GM12878 (cell line): ENCODE measurements at regions not wholly inside any gene's neighbourhood (a gene's known extent, or its start where the extent isn't known, plus 50 kb on each side); places are given as distances from the start of the nearest gene placed in this dataset.

Source experiments
- ATAC-seq: fragments of 200-7000 bp; cut with Tn5 transposase; 3 replicates; pipeline ENCODE4 v1.9.1; 2020; ENCODE audit warnings: mild to moderate bottlenecking, moderate library complexity
- BruUV-seq: library from RNA; stranded (reverse); fragments of 400-500 nt; replicated peaks from 2 replicates; lab custom pipeline; 2021; lab: Mats Ljungman, UMichigan
- CTCF ChIA-PET: fragments of 300-600 bp; sonication (Branson Sonifier 250); formaldehyde crosslinking; extraction: SDS; loops from one replicate; lab custom pipeline; 2021; ENCODE audit warnings: inconsistent platforms; lab: Yijun Ruan, JAX
- POLR2A ChIA-PET: fragments of 350-600 bp; formaldehyde crosslinking; extraction: SDS; loops from one replicate; lab custom pipeline; 2021; ENCODE audit warnings: inconsistent platforms; lab: Charles Lee
- RAD21 ChIA-PET: fragments of 300-600 bp; sonication (Branson Sonifier 250); formaldehyde crosslinking; loops from one replicate; lab custom pipeline; 2023; ENCODE audit warnings: antibody characterized with exemption; ENCODE audit not compliant: unreplicated experiment; lab: Charles Lee
- SMC1A ChIA-PET: fragments of 300-600 bp; sonication (Branson Sonifier 250); formaldehyde crosslinking; loops from one replicate; lab custom pipeline; 2023; ENCODE audit not compliant: unreplicated experiment, uncharacterized antibody; lab: Charles Lee
- DNase-seq: peaks from one replicate; pipeline ENCODE4 v3.0.0-alpha.2; 2011; ENCODE audit warnings: low read depth, low spot score
- FAIRE-seq: peaks from 3 replicates; lab custom pipeline; 2011; peaks lifted over from hg19 to GRCh38; lab: Jason Lieb, UNC
- H2AFZ ChIP-seq: 2 replicates; pipeline ENCODE4 v1.6.0; 2011; ENCODE audit warnings: low read depth, low read length, control low read depth; ENCODE audit not compliant: control insufficient read depth
- H3K27ac ChIP-seq: 2 replicates; pipeline ENCODE4 v1.5.1; 2011; ENCODE audit warnings: control low read depth; ENCODE audit not compliant: control insufficient read depth, insufficient read depth
- H3K27me3 ChIP-seq, 2 experiments: replicated peaks in 1 of 2; 2 replicates each; pipeline versions ENCODE4 v1.6.0 to v1.6.1; 2011; ENCODE audit warnings: low read length in 1 of 2; ENCODE audit not compliant: control insufficient read depth in 2 of 2, insufficient read depth in 2 of 2
- H3K36me3 ChIP-seq, 2 experiments: 2 replicates each; pipeline ENCODE4 v1.5.1; 2011; ENCODE audit warnings: low read length in 1 of 2; ENCODE audit not compliant: control insufficient read depth in 2 of 2, insufficient read depth in 2 of 2
- H3K4me1 ChIP-seq: 2 replicates; pipeline ENCODE4 v1.6.1; 2011; ENCODE audit warnings: mild to moderate bottlenecking, low read length, moderate library complexity, mixed read lengths; ENCODE audit not compliant: control insufficient read depth, insufficient read depth
- H3K4me2 ChIP-seq: 2 replicates; pipeline ENCODE4 v1.6.0; 2011; ENCODE audit warnings: control low read depth; ENCODE audit not compliant: control insufficient read depth, insufficient read depth
- H3K4me3 ChIP-seq: fragments of 200-600 bp; sonication (generic); 2 replicates; pipeline ENCODE4 v1.5.1; 2016
- H3K79me2 ChIP-seq: 2 replicates; pipeline ENCODE4 v1.6.0; 2011; ENCODE audit warnings: low read length; ENCODE audit not compliant: control insufficient read depth, insufficient read depth
- H3K9ac ChIP-seq: 2 replicates; pipeline ENCODE4 v1.8.0; 2011; ENCODE audit warnings: low read length, control low read depth, mixed read lengths; ENCODE audit not compliant: control insufficient read depth, insufficient read depth
- H3K9me3 ChIP-seq: replicated peaks from 3 replicates; pipeline ENCODE4 v1.5.1; 2011; ENCODE audit warnings: mild to moderate bottlenecking, low read length; ENCODE audit not compliant: control insufficient read depth, insufficient read depth
- H4K20me1 ChIP-seq: 2 replicates; pipeline ENCODE4 v1.6.0; 2011; ENCODE audit not compliant: control insufficient read depth, insufficient read depth
- HDGF ChIP-seq: fragments of 450-650 bp; IDR thresholded peaks from 2 replicates; pipeline ENCODE4 v1.6.1; 2016; ENCODE audit warnings: antibody characterized with exemption
- MEF2B ChIP-seq: fragments of 450-650 bp; IDR thresholded peaks from 2 replicates; pipeline ENCODE4 v1.6.1; 2018; ENCODE audit warnings: mild to moderate bottlenecking, moderate library complexity; ENCODE audit not compliant: partially characterized antibody, poor library complexity, severe bottlenecking
- PAX8 ChIP-seq: fragments of 450-650 bp; IDR thresholded peaks from 2 replicates; pipeline ENCODE4 v1.6.1; 2017; ENCODE audit warnings: mild to moderate bottlenecking, moderate library complexity
- RCOR1 ChIP-seq: conservative IDR thresholded peaks from 2 replicates; pipeline ENCODE4 v1.6.1; 2012; ENCODE audit warnings: low read depth, low read length, improper control_type of control experiment
- TAF1 ChIP-seq: IDR thresholded peaks from 2 replicates; pipeline ENCODE4 v1.6.1; 2011; ENCODE audit warnings: mild to moderate bottlenecking, low read depth, low read length, borderline replicate concordance
- TBL1XR1 ChIP-seq: IDR thresholded peaks from 2 replicates; pipeline ENCODE4 v1.6.1; 2012; ENCODE audit warnings: low read depth, low read length, improper control_type of control experiment
- WGBS: methylation state at CpG from one replicate; pipeline ENCODE4 v1.1.6; 2016; ENCODE audit warnings: low lambda C conversion rate; ENCODE audit not compliant: insufficient replicate concordance, insufficient coverage; ENCODE audit errors: missing lambda C conversion rate; 5-methylcytosine and 5-hydroxymethylcytosine counted together
- in situ Hi-C: fragments of 300-500 bp; cut with MboI; formaldehyde crosslinking; loops from 9 replicates; pipeline ENCODE4 v1.14.3; 2018; ENCODE audit warnings: mixed read lengths
- intact Hi-C: fragments of 100-400 bp; cut with micrococcal nuclease; formaldehyde crosslinking; loops from one replicate; pipeline ENCODE4 v1.14.2; 2022; ENCODE audit not compliant: unreplicated experiment
- TF ChIP-seq, protein P1 (sequence below): fragments of 450-650 bp; IDR thresholded peaks from 2 replicates; pipeline ENCODE4 v1.6.1; 2017; ENCODE audit warnings: mild to moderate bottlenecking, moderate library complexity
- TF ChIP-seq, protein P2 (sequence below): fragments of 150-350 bp; IDR thresholded peaks from 2 replicates; pipeline ENCODE4 v1.6.1; 2016; ENCODE audit warnings: low read depth, low read length
- TF ChIP-seq, protein P3 (sequence below): fragments of 450-650 bp; IDR thresholded peaks from 2 replicates; pipeline ENCODE4 v1.6.1; 2016; ENCODE audit warnings: mild to moderate bottlenecking, moderate library complexity, borderline replicate concordance

DNA sequence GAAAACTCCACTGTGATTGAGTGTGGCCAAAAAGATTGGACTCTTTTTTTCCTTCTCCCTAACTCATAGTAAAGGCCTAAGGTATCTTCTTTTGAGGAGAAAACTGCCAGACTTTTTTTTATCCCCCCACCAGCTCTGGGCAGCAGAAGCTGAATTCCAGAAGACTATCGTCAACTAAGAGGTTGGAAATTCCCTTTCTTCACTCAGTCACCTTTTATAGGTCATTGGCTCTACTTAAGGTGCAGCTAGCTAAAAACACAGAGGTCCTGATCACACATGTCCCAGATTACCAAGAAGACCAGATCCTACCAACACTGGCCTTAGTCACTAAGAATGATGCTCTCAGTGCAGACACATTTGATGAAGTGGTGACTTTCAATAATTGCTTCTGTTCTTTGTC is 1441.2 kb downstream of the PLA2G4A start:
- POLR2A ChIA-PET: no interaction called here
- WGBS: 25% methylated on average over 1 of the region's 1 CpG
- DNase-seq: no peak

More for the DNA sequence above, 1441.2 kb downstream of the PLA2G4A start:
- ATAC-seq (no peak), FAIRE-seq (no peak)
- ChIA-PET RAD21 (no interaction called here), SMC1A (no interaction called here), CTCF (no interaction called here)
- Histone ChIP-seq H3K27ac (no peak overlapping the region), H3K4me1 (no peaks in the 10 kb centered on the region), H2AFZ (no peak overlapping the region), H3K4me3 (no peak overlapping the region), H3K9ac (no peak overlapping the region), H3K36me3 (no peaks in the 10 kb centered on the region), H4K20me1 (no peaks in the 10 kb centered on the region), H3K4me2 (no peak overlapping the region), H3K9me3 (no peaks in the 10 kb centered on the region), H3K79me2 (no peaks in the 10 kb centered on the region), H3K27me3 (no peaks in the 10 kb centered on the region)
- BruUV-seq: no TSS peak
- intact Hi-C loops: no loop called here
- TF ChIP-seq MEF2B: no peak
- no peak for TF ChIP-seq TAF1
- TF ChIP-seq HDGF: no peak
- no peak for TF ChIP-seq TBL1XR1
- TF ChIP-seq, protein P1, sequence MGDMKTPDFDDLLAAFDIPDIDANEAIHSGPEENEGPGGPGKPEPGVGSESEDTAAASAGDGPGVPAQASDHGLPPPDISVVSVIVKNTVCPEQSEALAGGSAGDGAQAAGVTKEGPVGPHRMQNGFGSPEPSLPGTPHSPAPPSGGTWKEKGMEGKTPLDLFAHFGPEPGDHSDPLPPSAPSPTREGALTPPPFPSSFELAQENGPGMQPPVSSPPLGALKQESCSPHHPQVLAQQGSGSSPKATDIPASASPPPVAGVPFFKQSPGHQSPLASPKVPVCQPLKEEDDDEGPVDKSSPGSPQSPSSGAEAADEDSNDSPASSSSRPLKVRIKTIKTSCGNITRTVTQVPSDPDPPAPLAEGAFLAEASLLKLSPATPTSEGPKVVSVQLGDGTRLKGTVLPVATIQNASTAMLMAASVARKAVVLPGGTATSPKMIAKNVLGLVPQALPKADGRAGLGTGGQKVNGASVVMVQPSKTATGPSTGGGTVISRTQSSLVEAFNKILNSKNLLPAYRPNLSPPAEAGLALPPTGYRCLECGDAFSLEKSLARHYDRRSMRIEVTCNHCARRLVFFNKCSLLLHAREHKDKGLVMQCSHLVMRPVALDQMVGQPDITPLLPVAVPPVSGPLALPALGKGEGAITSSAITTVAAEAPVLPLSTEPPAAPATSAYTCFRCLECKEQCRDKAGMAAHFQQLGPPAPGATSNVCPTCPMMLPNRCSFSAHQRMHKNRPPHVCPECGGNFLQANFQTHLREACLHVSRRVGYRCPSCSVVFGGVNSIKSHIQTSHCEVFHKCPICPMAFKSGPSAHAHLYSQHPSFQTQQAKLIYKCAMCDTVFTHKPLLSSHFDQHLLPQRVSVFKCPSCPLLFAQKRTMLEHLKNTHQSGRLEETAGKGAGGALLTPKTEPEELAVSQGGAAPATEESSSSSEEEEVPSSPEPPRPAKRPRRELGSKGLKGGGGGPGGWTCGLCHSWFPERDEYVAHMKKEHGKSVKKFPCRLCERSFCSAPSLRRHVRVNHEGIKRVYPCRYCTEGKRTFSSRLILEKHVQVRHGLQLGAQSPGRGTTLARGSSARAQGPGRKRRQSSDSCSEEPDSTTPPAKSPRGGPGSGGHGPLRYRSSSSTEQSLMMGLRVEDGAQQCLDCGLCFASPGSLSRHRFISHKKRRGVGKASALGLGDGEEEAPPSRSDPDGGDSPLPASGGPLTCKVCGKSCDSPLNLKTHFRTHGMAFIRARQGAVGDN: no peak
- TF ChIP-seq PAX8: no peak
- TF ChIP-seq RCOR1: no peak
- TF ChIP-seq, protein P2, sequence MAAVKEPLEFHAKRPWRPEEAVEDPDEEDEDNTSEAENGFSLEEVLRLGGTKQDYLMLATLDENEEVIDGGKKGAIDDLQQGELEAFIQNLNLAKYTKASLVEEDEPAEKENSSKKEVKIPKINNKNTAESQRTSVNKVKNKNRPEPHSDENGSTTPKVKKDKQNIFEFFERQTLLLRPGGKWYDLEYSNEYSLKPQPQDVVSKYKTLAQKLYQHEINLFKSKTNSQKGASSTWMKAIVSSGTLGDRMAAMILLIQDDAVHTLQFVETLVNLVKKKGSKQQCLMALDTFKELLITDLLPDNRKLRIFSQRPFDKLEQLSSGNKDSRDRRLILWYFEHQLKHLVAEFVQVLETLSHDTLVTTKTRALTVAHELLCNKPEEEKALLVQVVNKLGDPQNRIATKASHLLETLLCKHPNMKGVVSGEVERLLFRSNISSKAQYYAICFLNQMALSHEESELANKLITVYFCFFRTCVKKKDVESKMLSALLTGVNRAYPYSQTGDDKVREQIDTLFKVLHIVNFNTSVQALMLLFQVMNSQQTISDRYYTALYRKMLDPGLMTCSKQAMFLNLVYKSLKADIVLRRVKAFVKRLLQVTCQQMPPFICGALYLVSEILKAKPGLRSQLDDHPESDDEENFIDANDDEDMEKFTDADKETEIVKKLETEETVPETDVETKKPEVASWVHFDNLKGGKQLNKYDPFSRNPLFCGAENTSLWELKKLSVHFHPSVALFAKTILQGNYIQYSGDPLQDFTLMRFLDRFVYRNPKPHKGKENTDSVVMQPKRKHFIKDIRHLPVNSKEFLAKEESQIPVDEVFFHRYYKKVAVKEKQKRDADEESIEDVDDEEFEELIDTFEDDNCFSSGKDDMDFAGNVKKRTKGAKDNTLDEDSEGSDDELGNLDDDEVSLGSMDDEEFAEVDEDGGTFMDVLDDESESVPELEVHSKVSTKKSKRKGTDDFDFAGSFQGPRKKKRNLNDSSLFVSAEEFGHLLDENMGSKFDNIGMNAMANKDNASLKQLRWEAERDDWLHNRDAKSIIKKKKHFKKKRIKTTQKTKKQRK: no peak
- TF ChIP-seq, protein P3, sequence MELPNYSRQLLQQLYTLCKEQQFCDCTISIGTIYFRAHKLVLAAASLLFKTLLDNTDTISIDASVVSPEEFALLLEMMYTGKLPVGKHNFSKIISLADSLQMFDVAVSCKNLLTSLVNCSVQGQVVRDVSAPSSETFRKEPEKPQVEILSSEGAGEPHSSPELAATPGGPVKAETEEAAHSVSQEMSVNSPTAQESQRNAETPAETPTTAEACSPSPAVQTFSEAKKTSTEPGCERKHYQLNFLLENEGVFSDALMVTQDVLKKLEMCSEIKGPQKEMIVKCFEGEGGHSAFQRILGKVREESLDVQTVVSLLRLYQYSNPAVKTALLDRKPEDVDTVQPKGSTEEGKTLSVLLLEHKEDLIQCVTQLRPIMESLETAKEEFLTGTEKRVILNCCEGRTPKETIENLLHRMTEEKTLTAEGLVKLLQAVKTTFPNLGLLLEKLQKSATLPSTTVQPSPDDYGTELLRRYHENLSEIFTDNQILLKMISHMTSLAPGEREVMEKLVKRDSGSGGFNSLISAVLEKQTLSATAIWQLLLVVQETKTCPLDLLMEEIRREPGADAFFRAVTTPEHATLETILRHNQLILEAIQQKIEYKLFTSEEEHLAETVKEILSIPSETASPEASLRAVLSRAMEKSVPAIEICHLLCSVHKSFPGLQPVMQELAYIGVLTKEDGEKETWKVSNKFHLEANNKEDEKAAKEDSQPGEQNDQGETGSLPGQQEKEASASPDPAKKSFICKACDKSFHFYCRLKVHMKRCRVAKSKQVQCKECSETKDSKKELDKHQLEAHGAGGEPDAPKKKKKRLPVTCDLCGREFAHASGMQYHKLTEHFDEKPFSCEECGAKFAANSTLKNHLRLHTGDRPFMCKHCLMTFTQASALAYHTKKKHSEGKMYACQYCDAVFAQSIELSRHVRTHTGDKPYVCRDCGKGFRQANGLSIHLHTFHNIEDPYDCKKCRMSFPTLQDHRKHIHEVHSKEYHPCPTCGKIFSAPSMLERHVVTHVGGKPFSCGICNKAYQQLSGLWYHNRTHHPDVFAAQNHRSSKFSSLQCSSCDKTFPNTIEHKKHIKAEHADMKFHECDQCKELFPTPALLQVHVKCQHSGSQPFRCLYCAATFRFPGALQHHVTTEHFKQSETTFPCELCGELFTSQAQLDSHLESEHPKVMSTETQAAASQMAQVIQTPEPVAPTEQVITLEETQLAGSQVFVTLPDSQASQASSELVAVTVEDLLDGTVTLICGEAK: no peak
- in situ Hi-C loops: no loop called here
